Left lobe of liver (tissue), 2 donors: ENCODE measurements at regions not wholly inside any gene's neighbourhood (a gene's known extent, or its start where the extent isn't known, plus 50 kb on each side); places are given as distances from the start of the nearest gene placed in this dataset.

Experiments used
- ATAC-seq: fragments of 200-7000 bp; cut with Tn5 transposase; one replicate; pipeline ENCODE4 v1.9.1; 2020; ENCODE audit warnings: mild to moderate bottlenecking, moderate library complexity
- DNase-seq: peaks from one replicate; pipeline ENCODE4 v3.0.0-alpha.2; 2020; ENCODE audit warnings: low spot score
- donor health status: DM: no; HTN: no; CAD: no; lungs with moderate emphysema.
- donor health status: DM: no; HTN: yes; CAD: no.

DNA sequence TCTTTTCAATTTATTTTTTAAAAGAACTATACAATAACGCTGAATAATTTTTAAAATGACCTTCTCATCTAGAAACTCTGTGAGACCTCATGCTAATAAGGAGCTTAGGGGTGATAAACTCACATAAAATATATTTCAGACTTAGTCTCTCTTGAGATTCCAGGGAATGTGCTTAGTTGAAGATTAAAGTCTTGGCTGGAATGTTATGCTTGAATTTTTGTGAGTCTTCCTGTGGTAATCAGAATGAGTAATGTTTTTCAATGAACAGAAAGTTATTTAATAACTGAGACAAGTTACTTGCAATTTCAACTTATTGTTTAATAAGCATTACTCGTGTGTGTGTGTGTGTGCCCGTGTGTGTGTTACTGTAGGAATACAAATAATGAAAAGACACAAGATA lies 379.9 kb upstream of the EPHA7 start:
- DNase-seq (no peak), ATAC-seq (no peak)

DNA sequence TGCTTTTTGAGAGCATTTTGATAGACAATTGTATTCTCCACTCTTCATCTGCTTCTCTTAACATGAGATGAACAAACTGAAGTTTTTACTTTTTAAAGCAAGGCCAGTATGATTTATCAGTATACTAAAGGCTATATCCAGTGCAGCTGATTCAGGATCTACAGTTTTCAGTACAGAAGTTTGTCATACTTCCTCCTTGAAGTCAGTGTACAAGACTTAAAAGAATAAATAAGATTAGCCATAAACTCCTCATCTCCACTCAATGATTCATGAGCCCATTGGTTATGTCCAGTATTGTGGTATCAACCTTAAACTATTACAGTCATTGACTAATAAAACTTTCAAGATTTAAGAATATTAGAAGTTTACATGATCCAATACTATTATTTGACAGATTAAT lies 374.8 kb upstream of the EPHA7 start:
- DNase-seq (no peak), ATAC-seq (no peak)

DNA sequence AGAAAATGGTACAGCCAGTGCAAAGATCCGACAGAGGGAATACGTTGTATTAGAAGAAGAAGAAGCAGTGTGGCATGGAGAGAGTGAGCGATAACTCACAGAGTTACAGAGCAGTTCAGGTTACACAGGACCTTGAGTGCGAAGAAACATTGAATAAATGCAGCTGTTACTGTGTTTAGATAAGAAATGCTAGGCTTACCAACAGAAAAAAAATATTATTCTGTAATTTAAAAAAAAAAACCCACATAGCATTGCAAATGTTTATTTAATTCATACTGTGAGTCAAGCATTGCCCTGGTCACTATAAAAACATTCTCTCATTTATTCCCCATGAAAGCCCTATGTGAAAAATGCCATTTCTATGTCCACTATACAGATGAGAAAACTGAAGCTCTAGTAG lies 373.4 kb upstream of the EPHA7 start:
- no peak for ATAC-seq
- DNase-seq, result no peak

DNA sequence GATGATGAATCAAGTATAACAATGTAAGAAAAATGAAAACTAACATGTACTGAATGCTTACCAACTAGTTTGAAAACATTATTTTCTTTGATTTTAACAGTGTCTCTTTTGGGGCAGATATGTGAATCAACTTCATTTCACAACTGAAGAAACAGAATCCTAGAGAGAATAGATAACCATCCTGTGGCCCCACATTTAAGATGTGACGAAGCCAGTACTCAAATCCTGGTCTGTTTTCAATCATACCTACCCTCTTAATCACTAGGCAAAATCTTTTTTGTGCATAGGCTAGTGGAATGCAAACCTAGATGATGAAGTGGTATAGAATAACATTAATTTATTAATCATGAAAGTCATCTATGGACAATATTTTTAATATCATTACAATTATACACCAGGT lies 371.6 kb upstream of the EPHA7 start:
- DNase-seq (no peak), ATAC-seq (no peak)

DNA sequence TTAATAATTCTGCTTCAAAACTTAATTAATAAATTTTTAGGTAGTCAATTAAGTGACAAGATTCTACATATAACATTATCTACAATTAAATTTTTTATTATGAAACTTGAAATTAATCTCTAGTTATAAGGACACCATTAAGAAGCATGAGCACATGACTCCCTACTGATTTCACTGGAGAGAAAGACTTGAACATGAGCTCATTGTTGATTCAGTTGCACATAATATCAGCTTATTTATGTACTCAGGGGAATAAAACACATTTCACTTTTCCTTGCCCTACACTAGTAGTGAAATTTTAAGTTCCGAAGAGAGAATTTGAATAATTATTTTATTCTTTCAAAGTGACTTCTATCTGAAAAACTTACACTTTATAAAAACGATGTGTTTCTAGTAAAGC lies 370.2 kb upstream of the EPHA7 start:
- ATAC-seq, result no peak
- DNase-seq, result no peak

DNA sequence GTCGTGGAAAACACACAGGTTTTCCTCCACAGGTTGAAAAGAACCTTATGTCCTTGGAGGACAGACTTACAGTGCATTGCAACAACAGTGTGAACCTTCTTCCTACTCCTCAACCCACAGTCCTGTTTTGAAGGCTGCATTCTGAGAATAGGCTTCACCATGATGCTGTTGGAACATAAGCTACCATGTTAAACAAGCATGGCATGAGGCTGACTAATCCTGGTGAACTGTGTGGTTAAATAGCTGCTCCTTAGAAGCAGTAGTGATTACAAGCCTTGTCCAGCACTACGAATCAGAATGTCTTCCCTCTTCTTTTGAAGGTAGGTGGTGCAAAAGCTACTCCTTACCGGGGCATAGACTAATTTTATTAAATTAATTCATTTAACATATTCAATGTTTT lies 368.5 kb upstream of the EPHA7 start:
- no peak for DNase-seq
- no peak for ATAC-seq

DNA sequence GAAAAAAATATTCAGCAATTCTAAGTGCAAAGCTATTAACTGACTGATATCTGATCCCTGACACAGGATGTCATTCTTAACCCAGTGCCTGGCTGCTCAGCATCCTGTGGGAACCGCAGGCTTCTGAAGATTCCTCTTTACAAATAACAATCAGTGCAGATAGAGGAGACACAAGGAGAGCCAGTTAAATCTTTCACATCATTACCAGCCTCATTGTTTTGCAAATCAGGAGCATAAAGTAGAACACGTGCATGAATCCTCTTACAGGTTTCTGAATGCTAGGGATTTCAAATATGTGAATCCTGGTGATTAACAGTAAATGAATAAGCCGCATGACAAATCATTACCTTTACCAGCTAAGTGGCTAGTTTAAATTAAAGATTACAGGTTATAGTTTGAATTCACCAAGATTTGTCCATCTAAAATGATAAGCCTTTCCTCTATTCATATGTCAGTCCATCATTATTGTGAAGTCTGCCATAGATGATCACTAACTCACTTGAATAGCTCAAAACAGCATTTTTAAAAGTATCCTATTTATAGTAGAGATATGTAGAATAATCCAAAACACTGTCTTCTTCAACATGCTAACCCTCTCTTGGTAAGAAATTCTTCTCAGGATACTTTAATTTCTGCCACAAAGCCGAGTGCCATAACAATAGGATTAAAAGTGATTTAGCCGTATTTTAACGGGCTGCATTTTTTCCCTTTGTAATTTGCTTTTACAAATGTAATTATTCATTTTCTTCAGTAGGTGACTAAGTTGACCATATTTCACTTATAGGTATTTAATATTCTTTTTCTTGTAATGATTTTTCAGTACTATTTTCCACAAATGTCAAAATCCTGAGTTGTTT lies 367.3 kb upstream of the EPHA7 start:
- ATAC-seq, result no peak
- no peak for DNase-seq

DNA sequence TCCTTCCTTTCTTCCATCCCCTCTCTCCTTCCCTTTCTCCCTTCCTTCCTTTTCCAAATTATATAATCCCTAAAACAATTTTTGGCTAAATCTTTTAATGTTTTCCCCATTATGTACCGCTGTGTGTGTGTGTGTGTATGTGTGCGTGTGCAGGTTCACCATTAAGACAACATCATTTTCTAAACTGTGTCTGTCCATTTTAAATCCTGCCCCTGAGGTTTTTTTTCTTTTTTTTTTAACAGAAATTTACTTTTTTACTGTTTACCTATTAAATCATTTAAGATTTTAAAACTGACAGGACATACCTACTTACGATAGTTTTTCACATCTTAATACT lies 366.3 kb upstream of the EPHA7 start:
- DNase-seq, result no peak

DNA sequence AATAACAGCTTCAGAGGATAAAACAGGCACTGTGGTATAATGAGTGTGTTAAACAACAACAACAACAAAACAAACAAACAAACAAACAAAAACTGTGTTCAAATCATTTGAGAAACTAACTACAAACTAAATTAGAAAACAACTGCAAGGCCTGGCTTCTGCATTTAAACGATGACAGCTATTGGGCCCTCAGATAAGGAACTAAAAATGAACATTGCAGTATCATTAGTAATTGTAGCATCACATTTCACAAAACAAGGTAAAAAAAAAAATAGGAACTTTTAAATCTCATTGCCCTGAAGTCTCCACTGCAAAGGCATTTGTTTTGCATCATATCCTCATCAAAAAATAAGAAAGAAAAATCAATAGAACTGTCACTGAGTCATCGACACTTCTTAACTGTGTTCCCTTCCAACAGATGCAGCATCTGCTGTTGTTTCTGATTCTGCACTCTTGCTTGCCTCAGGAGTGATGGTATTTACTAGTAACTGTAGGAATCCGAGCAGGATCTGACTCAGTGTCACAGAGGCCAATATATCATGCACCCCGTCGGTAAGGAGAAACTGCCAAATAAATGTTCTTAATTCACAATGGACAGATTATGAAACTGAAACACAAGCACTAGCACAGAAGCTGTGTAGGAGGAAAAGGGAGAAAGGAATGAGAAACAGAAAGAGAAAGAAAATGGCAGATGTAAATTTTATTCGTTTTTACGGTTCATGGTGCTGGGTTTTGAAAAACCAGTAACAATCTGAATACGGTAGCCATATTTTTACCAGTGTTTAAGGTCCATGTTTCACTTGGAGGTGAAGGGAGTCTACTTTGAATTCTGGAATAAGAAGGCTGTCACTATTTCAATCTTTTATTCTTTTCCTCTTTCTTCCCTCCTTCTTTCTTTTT lies 365.7 kb upstream of the EPHA7 start:
- DNase-seq (no peak), ATAC-seq (no peak)

More for the DNA sequence above, 366.3 kb upstream of the EPHA7 start:
- no peak for ATAC-seq

DNA sequence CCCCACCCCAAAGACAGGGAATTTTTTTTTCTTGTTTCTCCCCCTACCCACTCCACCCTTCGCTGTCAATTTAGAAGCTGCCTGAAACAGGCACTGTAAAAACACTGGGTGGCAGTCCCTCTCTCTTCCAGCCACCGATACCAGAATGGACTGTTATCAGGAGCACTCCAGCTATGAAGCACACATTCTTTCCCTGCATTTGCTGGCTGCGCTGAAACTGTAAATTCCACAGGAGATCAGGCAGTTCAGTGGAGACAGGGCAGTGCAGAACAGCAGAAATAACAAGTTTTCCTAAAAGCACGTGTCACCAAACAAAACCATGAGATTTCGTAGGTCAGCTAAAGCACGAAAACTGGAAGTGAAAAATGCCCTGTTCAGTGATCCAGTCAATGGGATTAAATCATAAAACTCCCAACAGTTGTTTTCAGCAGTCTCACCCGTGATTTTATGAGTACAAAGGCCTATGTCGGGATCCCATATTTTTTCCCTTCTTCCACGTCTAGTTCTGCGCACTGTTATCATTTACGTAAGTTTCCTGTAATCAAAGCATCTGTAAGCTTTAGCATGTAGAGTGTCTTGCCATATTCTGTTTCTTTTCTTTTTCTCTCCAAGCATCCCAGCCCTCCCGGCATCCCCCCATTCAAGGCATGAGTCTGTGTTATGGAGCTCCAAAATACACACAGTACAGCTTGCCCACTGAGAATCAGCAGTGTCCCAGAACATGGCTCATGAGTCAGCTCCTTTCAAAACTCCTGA lies 359.9 kb upstream of the EPHA7 start:
- ATAC-seq, result peak; percentile 41
- DNase-seq, result no peak

DNA sequence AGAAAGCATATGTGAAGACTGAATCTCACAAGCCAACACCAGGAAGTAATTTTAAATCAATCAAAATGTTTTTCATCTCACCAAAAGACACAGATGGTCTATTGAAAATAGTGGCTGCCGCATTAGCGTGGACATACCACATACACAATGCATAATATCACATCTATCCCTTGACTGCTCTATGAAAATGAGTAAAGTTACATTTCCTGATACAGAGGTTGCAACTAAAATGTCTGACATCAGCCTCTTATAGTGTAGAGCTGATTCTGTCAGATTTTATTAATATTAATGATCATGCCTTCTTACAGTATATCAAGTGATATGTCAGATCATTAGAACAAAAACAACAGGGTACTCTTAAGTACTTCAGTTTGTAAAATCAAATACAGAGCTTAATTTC lies 339.8 kb upstream of the EPHA7 start:
- ATAC-seq, result no peak

DNA sequence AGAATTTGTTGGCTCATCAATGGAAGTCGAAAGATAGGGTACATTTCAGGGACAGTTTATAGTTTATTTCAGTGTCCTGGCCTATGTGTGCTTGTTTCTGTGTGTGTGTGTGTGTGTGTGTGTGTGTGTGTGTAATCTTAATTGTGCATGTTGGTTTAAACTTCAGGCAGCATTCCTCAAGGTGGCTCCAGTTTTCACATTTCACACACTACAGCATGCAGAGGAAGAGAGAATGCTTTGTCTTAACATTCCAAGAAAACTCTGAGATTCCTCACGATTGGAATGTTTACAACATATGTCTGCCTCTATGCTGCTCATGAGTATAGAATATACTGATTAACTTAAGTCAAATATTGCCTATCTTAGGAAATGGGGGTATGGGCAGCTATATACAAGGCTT lies 332.6 kb upstream of the EPHA7 start:
- DNase-seq (no peak), ATAC-seq (no peak)

More for the DNA sequence above, 339.8 kb upstream of the EPHA7 start:
- no peak for DNase-seq

DNA sequence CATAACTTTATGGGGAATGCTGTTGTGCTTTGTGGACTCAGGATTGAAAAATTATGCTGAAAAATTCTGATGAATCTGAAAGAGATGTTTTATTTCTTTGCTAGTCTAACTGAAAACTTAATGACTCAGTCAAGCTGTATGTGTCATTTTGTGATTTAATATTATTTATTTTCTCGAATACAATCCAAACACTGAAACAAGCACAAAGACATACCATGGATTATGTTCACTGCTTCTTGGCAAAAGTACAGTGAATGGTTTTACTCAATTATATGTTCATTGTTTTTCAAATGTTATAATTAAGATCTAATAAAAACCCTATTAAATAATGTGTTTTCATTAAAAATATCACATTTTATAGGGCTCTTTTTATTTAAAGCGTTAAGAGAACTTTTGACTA lies 330.6 kb upstream of the EPHA7 start:
- DNase-seq (no peak), ATAC-seq (no peak)

DNA sequence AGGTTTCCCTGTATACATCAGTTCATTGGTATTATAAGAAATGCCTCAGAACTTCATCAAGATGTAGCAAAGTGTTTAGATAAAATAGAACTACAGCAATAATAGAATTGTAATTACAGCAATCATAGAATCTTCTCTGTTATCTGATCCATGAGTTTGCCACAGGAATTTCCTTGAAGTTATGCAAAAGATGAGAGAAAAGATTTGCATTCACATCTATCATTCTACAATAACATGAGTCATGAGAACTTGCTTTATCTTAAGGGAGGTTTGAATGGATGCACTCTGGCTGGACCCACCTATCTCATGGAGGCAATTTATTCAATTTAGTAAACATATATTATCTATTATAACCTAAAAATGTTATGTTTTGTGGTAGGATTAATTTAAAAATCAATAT lies 329.8 kb upstream of the EPHA7 start:
- no peak for ATAC-seq

DNA sequence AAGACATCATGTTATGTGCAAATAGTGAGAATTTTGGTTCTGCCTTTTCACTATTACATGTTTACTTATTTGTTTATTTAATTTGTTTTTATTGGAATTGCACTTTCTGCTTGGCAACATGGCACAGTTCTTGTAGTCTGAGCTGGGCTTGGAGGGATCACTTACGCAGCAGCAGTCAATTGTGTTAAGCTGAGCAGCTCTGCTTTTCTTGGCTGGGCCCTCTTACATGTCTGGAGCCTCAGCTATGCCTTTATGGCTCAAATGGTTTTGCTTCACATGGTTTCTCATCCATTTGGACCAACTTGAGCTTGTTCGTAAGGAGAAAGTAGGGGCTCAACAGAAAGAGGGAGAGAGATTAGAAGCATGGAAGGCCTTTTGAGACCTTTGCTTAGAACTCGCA lies 327.5 kb upstream of the EPHA7 start:
- DNase-seq (no peak), ATAC-seq (no peak)

More for the DNA sequence above, 329.8 kb upstream of the EPHA7 start:
- DNase-seq, result no peak

DNA sequence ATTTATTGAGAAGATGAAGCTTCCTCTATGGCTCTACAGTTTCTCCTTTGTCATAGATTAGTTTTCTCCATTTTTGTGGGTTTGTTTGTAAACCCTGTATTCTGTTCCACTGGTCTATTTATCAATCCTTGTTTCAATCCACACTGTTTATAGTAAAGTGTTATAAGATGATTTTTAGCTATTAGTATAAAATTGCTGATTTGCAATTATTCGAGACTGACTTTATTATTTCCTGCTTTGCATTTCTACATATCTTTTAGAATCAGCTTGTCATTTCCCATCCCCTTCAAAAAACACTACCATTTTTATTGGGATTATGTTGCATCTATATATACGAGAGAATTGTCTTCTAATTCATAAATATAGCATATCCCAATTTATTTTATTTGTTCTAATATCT lies 325.9 kb upstream of the EPHA7 start:
- DNase-seq (no peak), ATAC-seq (no peak)

DNA sequence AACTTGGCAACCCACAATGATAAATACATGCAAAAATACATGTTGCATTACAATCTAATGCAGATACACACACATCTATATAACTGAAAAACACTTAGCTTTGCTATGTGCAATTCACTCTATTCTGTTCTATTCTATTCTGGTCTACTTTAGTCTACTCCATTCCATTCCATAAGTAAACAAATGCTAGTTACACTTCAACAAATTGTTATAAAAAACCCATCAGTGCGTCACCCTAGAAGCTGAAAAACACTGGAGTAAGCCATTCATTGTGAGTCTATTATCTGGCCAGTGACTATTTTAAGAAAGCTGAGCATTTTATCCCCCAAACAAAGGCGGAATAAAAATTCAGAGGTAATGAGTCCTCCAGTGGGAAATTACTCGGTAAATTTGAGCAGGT lies 315.7 kb upstream of the EPHA7 start:
- ATAC-seq, result no peak
- no peak for DNase-seq

DNA sequence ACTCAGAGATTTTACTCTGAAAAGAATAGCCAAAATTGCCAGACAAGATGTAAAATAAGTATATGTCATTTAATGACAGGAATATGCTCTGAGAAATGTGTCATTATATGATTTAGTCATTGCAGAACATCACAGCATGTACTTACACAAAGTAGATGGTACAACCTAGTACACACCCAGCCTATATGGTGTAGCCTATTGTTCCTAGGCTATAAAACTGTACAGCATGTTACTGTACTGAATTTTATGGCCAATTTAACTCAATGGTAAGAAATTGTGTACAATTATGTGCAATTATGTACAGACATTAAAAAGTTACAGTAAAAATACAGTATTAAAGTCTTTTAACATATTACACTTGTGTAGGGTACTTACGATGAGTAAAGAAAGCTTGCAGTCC lies 311.9 kb upstream of the EPHA7 start:
- DNase-seq (no peak), ATAC-seq (no peak)

DNA sequence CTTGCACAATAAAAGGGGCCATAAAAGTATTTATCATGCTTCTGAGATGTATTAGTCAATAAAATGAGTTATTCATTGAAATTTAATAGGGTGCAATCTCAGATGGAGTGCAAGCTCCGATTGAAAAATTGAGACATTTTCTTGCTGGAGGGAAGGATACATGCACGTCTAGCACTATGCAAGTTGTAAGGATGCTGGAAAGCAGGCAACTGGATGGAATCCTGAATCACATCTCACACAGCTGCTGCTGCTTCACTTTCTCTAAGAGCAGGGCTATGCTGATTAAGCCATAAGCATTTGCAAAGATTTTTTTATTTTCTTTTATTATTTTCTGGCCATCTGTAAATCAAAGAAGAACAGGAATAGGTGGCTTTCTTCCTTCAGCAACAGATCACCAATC lies 308.8 kb upstream of the EPHA7 start:
- ATAC-seq, result no peak
- DNase-seq, result no peak

DNA sequence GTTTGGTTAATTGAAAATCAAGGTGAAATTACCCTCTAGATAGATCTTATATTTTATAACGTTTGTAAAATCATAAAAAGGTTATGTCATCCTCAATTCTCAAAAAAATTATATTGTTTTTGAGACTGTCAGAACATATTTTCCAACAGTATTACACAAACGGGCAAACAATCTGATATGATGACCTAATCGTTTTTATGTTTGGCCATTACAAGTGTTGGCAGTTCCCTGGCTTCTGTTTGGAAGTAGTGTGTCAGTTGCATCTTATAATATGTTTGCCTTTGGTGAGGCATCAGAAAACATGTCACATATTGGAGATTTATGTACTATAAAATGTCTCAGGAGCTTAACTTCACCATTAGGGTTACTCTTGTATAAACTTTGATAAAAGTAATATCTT lies 308.1 kb upstream of the EPHA7 start:
- ATAC-seq, result no peak
- no peak for DNase-seq

DNA sequence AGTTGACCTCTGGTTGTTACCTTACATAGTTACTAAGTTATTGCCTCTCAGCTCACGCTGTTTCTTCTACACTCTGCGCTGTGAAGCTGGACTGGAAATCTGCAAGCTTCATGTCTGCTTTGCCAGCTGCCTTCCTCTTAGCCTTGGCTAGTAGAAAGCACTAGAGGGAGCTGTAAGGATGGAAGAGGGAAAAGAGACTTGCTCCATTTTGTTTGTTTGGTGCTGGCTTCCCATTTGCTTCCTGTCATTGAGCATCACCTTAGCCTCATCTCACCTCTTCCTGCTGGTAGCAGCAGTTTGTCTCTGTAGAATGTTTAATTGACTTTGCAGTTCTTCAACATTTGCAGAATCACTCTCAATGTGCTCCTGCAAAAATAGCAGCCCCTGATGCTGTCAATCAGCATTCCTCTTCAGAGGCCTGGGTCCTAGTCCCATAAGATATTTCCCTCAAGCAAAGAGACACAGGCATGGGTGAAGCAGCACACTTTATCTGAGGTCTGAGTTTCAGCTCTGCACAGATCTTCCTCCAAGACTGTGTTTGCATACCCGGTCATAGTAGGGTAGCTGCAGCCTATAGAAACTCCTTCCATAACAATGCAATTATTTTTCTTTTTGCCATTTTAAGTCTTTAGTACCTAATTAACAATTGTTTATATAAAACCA lies 302.2 kb upstream of the EPHA7 start:
- DNase-seq (no peak), ATAC-seq (peak; percentile 63)
